A549 (cell line): ENCODE measurements at regions not wholly inside any gene's neighbourhood (a gene's known extent, or its start where the extent isn't known, plus 50 kb on each side); places are given as distances from the start of the nearest gene placed in this dataset.

Experiments used
- ATAC-seq, 2 experiments: fragments of 200-7000 bp in 1 of 2; fragments of >200 bp in 1 of 2; cut with Nextera tagmentation in 1 of 2; cut with Tn5 transposase in 1 of 2; 3 replicates each; pipeline versions ENCODE4 v1.8.0 to v1.9.1; 2018 to 2020; ENCODE audit warnings: mild to moderate bottlenecking in 1 of 2, moderate library complexity in 1 of 2
- CTCF ChIA-PET: fragments of 300-600 bp; sonication (Branson Sonifier 250); formaldehyde crosslinking; extraction: SDS; loops from one replicate; lab custom pipeline; 2021; ENCODE audit warnings: antibody characterized with exemption, inconsistent platforms; lab: Yijun Ruan, JAX
- POLR2A ChIA-PET: fragments of 350-600 bp; formaldehyde crosslinking; extraction: SDS; loops from one replicate; lab custom pipeline; 2021; ENCODE audit warnings: antibody characterized with exemption, inconsistent platforms; lab: Yijun Ruan, JAX
- DNase-seq, 2 experiments: peaks; one replicate each; pipeline versions ENCODE4 v3.0.0 to v3.0.0-alpha.2; 2011 to 2016; ENCODE audit warnings: low read depth in 1 of 2, low spot score in 1 of 2
- FAIRE-seq: peaks from 2 replicates; lab custom pipeline; 2011; peaks lifted over from hg19 to GRCh38; lab: Jason Lieb, UNC
- H3K27ac ChIP-seq, 2 experiments: fragments of >200 bp; sonication (Bioruptor Twin); formaldehyde crosslinking; 3 replicates each; pipeline ENCODE4 v1.5.1; 2016 to 2017
- H3K4me1 ChIP-seq: fragments of >200 bp; sonication (Bioruptor Twin); formaldehyde crosslinking; 3 replicates; pipeline ENCODE4 v1.6.1; 2016
- H3K4me2 ChIP-seq: fragments of >200 bp; sonication (Bioruptor Twin); formaldehyde crosslinking; 3 replicates; pipeline ENCODE4 v1.6.1; 2016
- H3K4me3 ChIP-seq: fragments of >200 bp; sonication (Bioruptor Twin); formaldehyde crosslinking; 3 replicates; pipeline ENCODE4 v1.5.1; 2016
- H3K9me3 ChIP-seq: fragments of >200 bp; sonication (Bioruptor Twin); formaldehyde crosslinking; 3 replicates; pipeline ENCODE4 v1.6.1; 2016
- FOSB ChIP-seq: fragments of 250-450 bp; sonication (Bioruptor Pico); IDR thresholded peaks from 2 replicates; pipeline ENCODE4 v1.5.0; 2020; ENCODE audit warnings: mild to moderate bottlenecking, moderate library complexity
- HEYL ChIP-seq: fragments of 250-450 bp; sonication (Bioruptor Pico); IDR thresholded peaks from 2 replicates; pipeline ENCODE4 v1.8.0; 2021; ENCODE audit warnings: mild to moderate bottlenecking, moderate library complexity
- HMGXB4 ChIP-seq: fragments of 250-450 bp; sonication (Bioruptor Pico); IDR thresholded peaks from 2 replicates; pipeline ENCODE4 v1.5.0; 2021; ENCODE audit warnings: mild to moderate bottlenecking, moderate library complexity, borderline replicate concordance
- HOXB13 ChIP-seq: fragments of 250-450 bp; sonication (Bioruptor Pico); IDR thresholded peaks from 2 replicates; pipeline ENCODE4 v1.5.0; 2020; ENCODE audit warnings: low read depth, mild to moderate bottlenecking, moderate library complexity
- HOXB5 ChIP-seq: fragments of 250-450 bp; sonication (Bioruptor Pico); IDR thresholded peaks from 2 replicates; pipeline ENCODE4 v1.5.0; 2020; ENCODE audit warnings: mild to moderate bottlenecking, moderate library complexity
- JUNB ChIP-seq: fragments of >200 bp; sonication (Bioruptor Twin); formaldehyde crosslinking; IDR thresholded peaks from 2 replicates; pipeline ENCODE4 v1.6.1; 2016
- KDM5A ChIP-seq: fragments of 200-600 bp; sonication (generic); IDR thresholded peaks from 2 replicates; pipeline ENCODE4 v1.6.1; 2016; ENCODE audit warnings: antibody characterized with exemption, mild to moderate bottlenecking
- MAZ ChIP-seq: fragments of 150-350 bp; IDR thresholded peaks from 2 replicates; pipeline ENCODE4 v1.6.1; 2014; ENCODE audit warnings: antibody characterized with exemption, low read depth, low read length, borderline replicate concordance
- MYC ChIP-seq: IDR thresholded peaks from 2 replicates; pipeline ENCODE4 v1.6.1; 2012; ENCODE audit warnings: mild to moderate bottlenecking, inconsistent platforms, low read length, improper control_type of control experiment, borderline replicate concordance
- NFE2L2 ChIP-seq: fragments of 150-350 bp; conservative IDR thresholded peaks from 2 replicates; pipeline ENCODE4 v1.6.1; 2014; ENCODE audit warnings: low read length
- POLR2A ChIP-seq: IDR thresholded peaks from 2 replicates; pipeline ENCODE4 v1.6.1; 2012; ENCODE audit warnings: mild to moderate bottlenecking, low read length
- RARB ChIP-seq: fragments of 250-450 bp; sonication (Bioruptor Pico); IDR thresholded peaks from 2 replicates; pipeline ENCODE4 v1.8.0; 2021; ENCODE audit warnings: mild to moderate bottlenecking, moderate library complexity
- RCOR1 ChIP-seq: fragments of 150-350 bp; IDR thresholded peaks from 2 replicates; pipeline ENCODE4 v1.6.1; 2014; ENCODE audit warnings: antibody characterized with exemption, low read length, low read depth
- RFX5 ChIP-seq: fragments of 450-650 bp; IDR thresholded peaks from 2 replicates; pipeline ENCODE4 v1.7.1; 2014; ENCODE audit warnings: antibody characterized with exemption, mild to moderate bottlenecking, moderate library complexity
- RNF2 ChIP-seq: fragments of 200-600 bp; sonication (generic); IDR thresholded peaks from 2 replicates; pipeline ENCODE4 v1.6.1; 2016; ENCODE audit warnings: low read depth, mild to moderate bottlenecking, antibody characterized with exemption, moderate library complexity, borderline replicate concordance
- SMC3 ChIP-seq: fragments of >200 bp; sonication (Bioruptor Twin); formaldehyde crosslinking; IDR thresholded peaks from 3 replicates; pipeline ENCODE4 v1.6.1; 2018; ENCODE audit warnings: inconsistent platforms
- SREBF2 ChIP-seq: fragments of 450-650 bp; IDR thresholded peaks from 2 replicates; pipeline ENCODE4 v1.6.1; 2014; ENCODE audit warnings: mild to moderate bottlenecking, moderate library complexity
- ZSCAN20 ChIP-seq: fragments of 250-450 bp; sonication (Bioruptor Pico); IDR thresholded peaks from 2 replicates; pipeline ENCODE4 v1.8.0; 2022; ENCODE audit warnings: mild to moderate bottlenecking, moderate library complexity
- WGBS: methylation state at CpG from one replicate; pipeline ENCODE4 v1.1.6; 2017; ENCODE audit errors: missing lambda C conversion rate; 5-methylcytosine and 5-hydroxymethylcytosine counted together
- TF ChIP-seq, protein P1 (sequence below): fragments of 200-600 bp; sonication (generic); IDR thresholded peaks from 2 replicates; pipeline ENCODE4 v1.6.1; 2016; ENCODE audit warnings: antibody characterized with exemption, mild to moderate bottlenecking, moderate library complexity

GRCh38 chr11:121889931-121890330 is 226.1 kb downstream of the BLID start:
- FAIRE-seq = no peak
- no peak overlapping the region for H3K4me3 ChIP-seq

GRCh38 chr11:121889186-121889585 is 226.8 kb downstream of the BLID start:
- Histone ChIP-seq H3K9me3 (no peaks in the 10 kb centered on the region), H3K4me3 (no peak overlapping the region), H3K4me2 (no peak overlapping the region), H3K27ac (no peak overlapping the region), H3K4me1 (no peaks in the 10 kb centered on the region)
- DNase-seq (no peak), FAIRE-seq (no peak), ATAC-seq (no peak)
- TF ChIP-seq RFX5 (no peak), HOXB13 (CRISPR knock-in tag) (no peak), SMC3 (no peak), HOXB5 (CRISPR knock-in tag) (no peak), RNF2 (no peak), RCOR1 (no peak), HEYL (CRISPR knock-in tag) (no peak), RARB (CRISPR knock-in tag) (no peak), MAZ (no peak), MYC (no peak)
- ChIA-PET CTCF (no interaction called here), POLR2A (no interaction called here)
- WGBS = 55% methylated on average over 6 of the region's 6 CpGs

More at GRCh38 chr11:121889931-121890330, 226.1 kb downstream of the BLID start:
- CTCF ChIA-PET = no interaction called here
- no peak for TF ChIP-seq KDM5A
- no peak for TF ChIP-seq HMGXB4 (CRISPR knock-in tag)
- TF ChIP-seq ZSCAN20 = no peak
- WGBS = 25% methylated on average over 1 of the region's 1 CpG
- H3K9me3 ChIP-seq = no peaks in the 10 kb centered on the region
- ATAC-seq (no peak), DNase-seq (no peak)
- no peaks in the 10 kb centered on the region for H3K4me1 ChIP-seq
- no peak overlapping the region for H3K4me2 ChIP-seq
- POLR2A ChIA-PET = no interaction called here
- no peak overlapping the region for H3K27ac ChIP-seq

DNA sequence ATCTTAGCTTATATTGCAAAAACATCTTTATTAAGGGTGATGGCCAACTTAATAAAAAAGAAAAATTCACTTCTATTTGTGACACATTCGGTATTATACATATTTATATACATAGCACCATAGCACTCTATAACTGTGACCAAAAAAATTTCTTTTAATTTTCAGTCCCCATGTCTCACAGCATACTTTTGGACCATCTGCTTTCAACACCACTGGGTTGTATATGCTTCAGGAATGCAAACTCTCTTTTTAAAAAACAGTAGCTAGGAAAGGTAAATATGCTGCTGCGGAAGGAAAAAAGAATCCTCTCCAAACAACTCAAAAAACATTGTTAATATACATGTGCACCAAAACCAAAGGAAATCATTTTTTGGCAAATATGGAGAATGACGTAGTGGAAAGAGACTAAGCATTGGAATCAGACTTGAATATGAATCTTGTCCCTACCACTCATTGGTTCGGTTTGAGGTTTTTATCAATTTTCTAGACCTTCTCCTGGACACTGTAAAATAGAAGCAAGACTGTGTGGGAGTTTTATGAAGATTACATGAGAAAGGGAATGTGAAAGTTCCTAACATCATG is 227.9 kb downstream of the BLID start:
- ChIA-PET POLR2A (no interaction called here), CTCF (no interaction called here)
- DNase-seq (no peak), ATAC-seq (no peak), FAIRE-seq (no peak)
- H3K4me1 ChIP-seq = no peaks in the 10 kb centered on the region
- no peak overlapping the region for H3K4me3 ChIP-seq
- no peak overlapping the region for H3K27ac ChIP-seq
- no peaks in the 10 kb centered on the region for H3K9me3 ChIP-seq
- WGBS = 43% methylated on average over 4 of the region's 4 CpGs
- no peak for TF ChIP-seq JUNB
- TF ChIP-seq KDM5A = no peak
- TF ChIP-seq POLR2A = no peak
- no peak for TF ChIP-seq SREBF2
- TF ChIP-seq NFE2L2 = no peak
- no peak for TF ChIP-seq FOSB (CRISPR knock-in tag)
- TF ChIP-seq, protein P1, sequence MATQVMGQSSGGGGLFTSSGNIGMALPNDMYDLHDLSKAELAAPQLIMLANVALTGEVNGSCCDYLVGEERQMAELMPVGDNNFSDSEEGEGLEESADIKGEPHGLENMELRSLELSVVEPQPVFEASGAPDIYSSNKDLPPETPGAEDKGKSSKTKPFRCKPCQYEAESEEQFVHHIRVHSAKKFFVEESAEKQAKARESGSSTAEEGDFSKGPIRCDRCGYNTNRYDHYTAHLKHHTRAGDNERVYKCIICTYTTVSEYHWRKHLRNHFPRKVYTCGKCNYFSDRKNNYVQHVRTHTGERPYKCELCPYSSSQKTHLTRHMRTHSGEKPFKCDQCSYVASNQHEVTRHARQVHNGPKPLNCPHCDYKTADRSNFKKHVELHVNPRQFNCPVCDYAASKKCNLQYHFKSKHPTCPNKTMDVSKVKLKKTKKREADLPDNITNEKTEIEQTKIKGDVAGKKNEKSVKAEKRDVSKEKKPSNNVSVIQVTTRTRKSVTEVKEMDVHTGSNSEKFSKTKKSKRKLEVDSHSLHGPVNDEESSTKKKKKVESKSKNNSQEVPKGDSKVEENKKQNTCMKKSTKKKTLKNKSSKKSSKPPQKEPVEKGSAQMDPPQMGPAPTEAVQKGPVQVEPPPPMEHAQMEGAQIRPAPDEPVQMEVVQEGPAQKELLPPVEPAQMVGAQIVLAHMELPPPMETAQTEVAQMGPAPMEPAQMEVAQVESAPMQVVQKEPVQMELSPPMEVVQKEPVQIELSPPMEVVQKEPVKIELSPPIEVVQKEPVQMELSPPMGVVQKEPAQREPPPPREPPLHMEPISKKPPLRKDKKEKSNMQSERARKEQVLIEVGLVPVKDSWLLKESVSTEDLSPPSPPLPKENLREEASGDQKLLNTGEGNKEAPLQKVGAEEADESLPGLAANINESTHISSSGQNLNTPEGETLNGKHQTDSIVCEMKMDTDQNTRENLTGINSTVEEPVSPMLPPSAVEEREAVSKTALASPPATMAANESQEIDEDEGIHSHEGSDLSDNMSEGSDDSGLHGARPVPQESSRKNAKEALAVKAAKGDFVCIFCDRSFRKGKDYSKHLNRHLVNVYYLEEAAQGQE = no peak
- TF ChIP-seq, all 56 proteins: peak for 0
- H3K4me2 ChIP-seq = no peak overlapping the region
